Occipital lobe (tissue), 1 donor: ENCODE measurements at regions not wholly inside any gene's neighbourhood (a gene's known extent, or its start where the extent isn't known, plus 50 kb on each side); places are given as distances from the start of the nearest gene placed in this dataset.

ENCODE experiments used
- DNase-seq: peaks from one replicate; lab custom pipeline; 2025; lab: John Stamatoyannopoulos, UW

GRCh38 chr14:49999146-49999761 lies 106.4 kb downstream of the ARF6 start:
- DNase-seq: no peak

GRCh38 chr14:49999826-50000379 lies 107.0 kb downstream of the ARF6 start:
- no peak for DNase-seq

GRCh38 chr14:50000380-50001150 lies 107.7 kb downstream of the ARF6 start:
- DNase-seq: no peak

GRCh38 chr14:50001151-50001998 lies 108.5 kb downstream of the ARF6 start:
- no peak for DNase-seq

GRCh38 chr14:50001999-50002925 lies 109.4 kb downstream of the ARF6 start:
- no peak for DNase-seq

- no peak for DNase-seq
Measured at GRCh38 chr14:50002926-50003212, 110.0 kb downstream of the ARF6 start.

- DNase-seq: no peak
Measured at GRCh38 chr14:50003213-50004021, 110.5 kb downstream of the ARF6 start.

- DNase-seq: no peak
Measured at GRCh38 chr14:50006141-50006540, 110.2 kb downstream of the VCPKMT start.

GRCh38 chr14:50007123-50007903 lies 109.1 kb downstream of the VCPKMT start:
- DNase-seq: no peak

GRCh38 chr14:50008562-50008961 lies 107.8 kb downstream of the VCPKMT start:
- DNase-seq: no peak

GRCh38 chr14:50008974-50009373 lies 107.4 kb downstream of the VCPKMT start:
- DNase-seq: no peak

- no peak for DNase-seq
Measured at GRCh38 chr14:50010752-50011151, 105.6 kb downstream of the VCPKMT start.

- DNase-seq: no peak
Measured at GRCh38 chr14:50011242-50011641, 105.1 kb downstream of the VCPKMT start.

- DNase-seq: no peak
Measured at GRCh38 chr14:50012644-50013043, 103.7 kb downstream of the VCPKMT start.

GRCh38 chr14:50013198-50013918 lies 103.0 kb downstream of the VCPKMT start:
- no peak for DNase-seq

GRCh38 chr14:50013934-50014333 lies 102.4 kb downstream of the VCPKMT start:
- DNase-seq: no peak

GRCh38 chr14:50014809-50015430 lies 101.5 kb downstream of the VCPKMT start:
- DNase-seq: no peak

- DNase-seq: no peak
Measured at GRCh38 chr14:50015716-50016115, 100.7 kb downstream of the VCPKMT start.
